Stimulated activated CD8-positive, alpha-beta memory T cell treated with anti-CD3 and anti-CD28 coated beads, Interleukin-12 subunit alpha, Interleukin-12 subunit beta, amount 100 ng/mL, for 4 hours (primary cell): ENCODE measurements at regions not wholly inside any gene's neighbourhood (a gene's known extent, or its start where the extent isn't known, plus 50 kb on each side); places are given as distances from the start of the nearest gene placed in this dataset.
"Not testable (repeated sequence)": the region's sequence is repeated elsewhere in the genome, so short reads cannot be mapped to it uniquely, and the experiment has no call there.

ENCODE experiments used
- DNase-seq: peaks from one replicate; pipeline ENCODE4 v3.0.0-alpha.2; 2020; ENCODE audit warnings: low read depth

DNA sequence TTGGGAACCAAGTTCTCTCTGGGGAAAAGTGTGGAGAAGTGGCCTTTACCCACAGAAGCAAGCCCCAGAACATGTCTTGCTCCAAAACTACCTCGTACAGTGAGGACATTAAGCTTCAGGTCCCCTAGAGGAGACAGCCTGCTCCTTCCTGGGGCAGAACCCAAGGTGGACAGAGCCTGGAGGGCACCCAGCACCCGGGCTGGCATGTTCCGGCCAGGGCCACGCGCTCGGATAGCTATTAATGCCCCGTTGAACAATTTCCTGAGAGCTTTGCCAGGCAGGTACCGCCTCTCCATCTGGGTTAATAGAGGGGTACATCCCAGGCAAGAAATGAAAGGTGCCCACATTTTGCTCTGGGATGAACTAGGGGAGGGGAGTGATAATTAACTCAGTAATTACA is 169.0 kb upstream of the GRK3 start:
- no peak for DNase-seq

DNA sequence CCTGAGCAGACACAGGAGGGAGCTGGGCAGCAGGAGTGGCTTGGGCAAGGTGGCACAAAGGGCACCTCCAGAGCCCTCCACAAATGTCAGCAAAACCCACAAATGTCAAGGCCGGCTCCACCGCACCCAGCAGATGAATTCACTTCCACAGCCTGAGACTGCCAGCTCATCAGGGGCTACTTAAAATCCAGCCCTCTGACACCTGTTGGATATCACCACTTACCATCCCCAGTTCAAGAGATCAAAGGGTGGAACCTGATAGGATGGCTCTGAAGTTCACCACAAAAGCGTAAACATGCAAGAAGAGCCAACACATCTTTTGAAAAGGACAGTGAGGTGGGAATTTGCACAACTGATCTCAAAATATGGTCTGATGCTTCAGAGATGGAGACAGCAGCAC is 168.6 kb upstream of the GRK3 start:
- no peak for DNase-seq

DNA sequence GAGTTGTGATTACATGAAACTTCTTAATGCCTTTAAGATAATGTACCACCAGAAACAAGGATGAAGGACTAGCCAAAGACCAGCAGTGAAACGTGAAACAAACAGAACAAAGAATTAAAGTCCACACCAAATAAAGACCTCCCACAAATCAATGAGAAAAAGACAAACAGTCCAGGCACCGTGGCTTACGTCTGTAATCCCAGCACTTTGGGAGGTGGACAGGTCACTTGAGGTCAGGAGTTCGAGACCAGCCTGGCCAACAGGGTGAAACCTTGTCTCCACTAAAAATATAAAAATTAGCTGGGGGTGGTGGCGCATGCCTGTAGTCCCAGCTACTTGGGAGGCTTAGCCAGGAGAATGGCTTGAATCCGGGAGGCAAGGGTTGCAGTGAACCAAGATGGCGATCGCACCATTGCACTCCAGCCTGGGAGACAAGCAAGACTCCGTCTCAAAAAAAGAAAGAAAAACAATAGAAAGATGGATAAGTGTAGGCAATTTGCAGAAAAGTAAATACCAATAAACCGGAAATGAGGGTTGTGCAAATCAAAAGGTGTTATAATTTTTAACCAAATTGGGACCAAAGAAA is 167.8 kb upstream of the GRK3 start:
- DNase-seq: no peak

DNA sequence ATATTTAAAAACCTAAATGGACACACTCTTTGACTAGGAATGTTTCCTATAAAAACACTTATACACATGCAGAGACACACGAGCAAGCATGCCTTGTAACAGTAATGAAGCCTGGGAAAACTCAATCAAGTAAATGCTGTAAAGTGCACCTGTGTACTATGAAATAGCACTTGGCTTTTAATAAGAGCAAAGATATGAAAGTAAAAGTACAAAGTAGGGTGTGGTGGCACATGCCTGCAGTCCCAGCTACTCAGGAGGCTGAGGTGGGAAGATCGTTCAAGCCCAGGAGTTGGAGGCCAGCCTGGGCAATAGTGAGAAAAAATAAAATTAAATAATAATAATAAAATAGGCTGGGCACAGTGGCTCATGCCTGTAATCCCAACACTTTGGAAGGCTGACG is 166.9 kb upstream of the GRK3 start:
- no peak for DNase-seq

DNA sequence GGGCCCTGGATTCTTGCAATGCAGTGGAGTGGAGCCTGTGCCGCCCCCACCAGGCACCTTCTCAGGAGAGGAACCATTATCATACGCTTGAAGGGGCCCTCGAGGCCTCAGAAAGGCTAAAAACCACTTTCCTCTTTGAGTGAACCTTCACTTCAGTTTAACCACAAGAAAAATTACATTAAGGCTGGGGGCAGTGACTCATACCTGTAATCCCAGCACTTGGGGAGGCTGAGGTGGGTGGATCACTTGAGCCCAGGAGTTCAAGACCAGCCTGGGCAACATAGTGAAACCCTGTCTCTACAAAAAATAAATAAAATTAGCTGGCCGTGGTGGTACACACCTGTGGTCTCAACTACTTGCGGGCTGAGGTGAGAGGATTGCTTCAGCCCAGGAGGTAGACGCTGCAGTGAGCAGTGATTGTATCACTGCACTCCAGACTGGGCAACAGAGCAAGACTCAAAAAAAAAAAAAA is 165.8 kb upstream of the GRK3 start:
- not testable (repeated sequence) for DNase-seq

DNA sequence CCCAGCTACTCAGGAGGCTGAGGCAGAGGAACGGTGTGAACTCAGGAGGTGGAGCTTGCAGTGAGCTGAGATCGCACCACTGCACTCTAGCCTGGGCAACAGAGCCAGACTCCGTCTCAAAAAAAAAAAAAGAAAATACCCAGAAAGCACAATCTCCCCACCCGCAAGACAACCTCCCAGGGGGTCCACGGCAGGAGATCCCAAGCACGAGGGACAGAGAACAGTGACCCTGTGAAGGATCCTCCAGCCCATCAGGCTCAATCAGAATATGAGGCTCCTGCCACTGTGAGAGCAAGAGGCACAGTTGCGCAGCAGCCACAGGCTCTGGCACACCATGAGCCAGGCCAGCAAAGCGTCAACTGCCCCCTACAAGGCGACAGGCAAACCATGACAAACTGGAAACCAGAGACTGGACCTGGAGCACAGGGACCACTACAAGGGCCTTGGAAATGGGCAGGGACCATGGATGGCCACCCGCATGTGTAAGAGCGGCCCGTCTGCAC is 164.8 kb upstream of the GRK3 start:
- no peak for DNase-seq

DNA sequence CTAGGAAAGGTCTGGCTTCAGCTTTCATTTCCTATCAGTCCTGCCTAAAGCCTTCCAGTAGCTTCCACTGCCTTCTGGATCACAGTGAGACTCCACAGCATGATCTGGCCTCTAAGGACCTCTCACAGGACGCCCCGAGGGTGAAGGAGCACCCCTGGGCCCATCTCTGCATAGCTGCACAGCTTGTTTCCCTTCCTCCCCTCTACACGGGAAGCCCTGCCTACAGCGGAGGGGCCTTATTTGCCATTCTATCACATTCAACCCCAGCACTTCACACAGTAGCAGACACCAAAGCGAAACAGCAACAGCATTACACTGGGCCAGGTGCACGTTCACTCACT is 162.3 kb upstream of the GRK3 start:
- DNase-seq: no peak

DNA sequence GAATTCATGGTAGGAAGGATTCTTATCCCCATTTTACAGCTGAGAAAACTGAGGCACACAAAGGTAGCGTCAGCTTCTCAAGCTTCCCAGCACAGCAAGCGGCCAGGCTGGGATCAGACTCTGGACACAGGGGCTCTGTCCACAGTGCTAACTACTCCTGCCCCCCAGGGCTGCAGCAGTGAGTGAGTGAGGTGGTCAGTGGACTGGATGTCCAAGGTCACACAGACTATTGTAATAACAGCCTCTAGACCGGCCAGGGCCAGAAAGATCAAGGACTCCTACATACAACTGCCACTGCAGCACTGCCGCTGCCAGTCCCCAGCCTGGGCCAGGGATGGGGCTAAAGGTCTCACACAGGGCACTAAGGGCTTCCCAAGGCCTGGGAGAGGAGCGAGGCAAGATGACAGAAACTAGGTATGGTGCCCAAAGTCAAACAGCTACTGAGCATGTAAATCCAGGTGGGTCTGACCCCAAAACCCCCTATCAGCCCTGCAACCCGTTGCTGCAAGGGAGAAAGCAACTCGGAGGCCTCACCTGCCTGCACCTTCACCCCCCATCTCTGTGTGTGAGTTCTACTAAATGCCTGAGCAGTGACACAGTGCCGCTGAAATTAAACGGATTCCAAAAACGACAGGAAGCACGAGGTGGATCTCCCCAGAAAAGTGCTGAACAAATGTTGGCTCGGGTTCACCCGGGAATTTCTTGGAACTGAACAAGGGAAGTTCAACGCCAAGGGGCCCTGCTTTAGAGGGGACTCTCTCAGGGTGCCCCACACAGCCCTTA is 161.8 kb upstream of the GRK3 start:
- DNase-seq: no peak

DNA sequence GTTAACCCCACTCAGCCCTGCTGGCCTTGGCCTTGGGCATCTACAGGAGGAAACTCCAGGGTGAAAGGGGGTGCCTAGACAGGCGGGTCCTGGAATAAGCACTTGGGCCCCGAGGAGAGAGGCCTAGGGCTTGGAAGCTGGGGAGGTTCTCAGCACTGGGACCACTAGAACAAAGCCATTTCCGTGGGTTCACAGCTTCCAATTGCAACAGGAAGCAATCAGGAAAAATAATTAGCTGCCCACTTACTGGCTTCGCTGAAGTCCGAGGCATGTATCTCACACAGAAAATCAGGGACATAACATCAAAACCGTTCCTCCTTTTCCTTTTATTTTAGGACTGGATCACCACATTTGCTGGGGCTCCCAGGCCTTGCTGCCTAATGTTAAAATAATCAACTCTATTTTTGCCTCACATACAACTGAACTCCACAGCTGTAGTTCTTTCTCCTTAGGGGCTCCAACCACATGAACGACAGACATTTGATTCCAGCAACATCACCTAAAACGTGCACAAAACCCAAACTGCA is 161.1 kb upstream of the GRK3 start:
- DNase-seq: no peak

DNA sequence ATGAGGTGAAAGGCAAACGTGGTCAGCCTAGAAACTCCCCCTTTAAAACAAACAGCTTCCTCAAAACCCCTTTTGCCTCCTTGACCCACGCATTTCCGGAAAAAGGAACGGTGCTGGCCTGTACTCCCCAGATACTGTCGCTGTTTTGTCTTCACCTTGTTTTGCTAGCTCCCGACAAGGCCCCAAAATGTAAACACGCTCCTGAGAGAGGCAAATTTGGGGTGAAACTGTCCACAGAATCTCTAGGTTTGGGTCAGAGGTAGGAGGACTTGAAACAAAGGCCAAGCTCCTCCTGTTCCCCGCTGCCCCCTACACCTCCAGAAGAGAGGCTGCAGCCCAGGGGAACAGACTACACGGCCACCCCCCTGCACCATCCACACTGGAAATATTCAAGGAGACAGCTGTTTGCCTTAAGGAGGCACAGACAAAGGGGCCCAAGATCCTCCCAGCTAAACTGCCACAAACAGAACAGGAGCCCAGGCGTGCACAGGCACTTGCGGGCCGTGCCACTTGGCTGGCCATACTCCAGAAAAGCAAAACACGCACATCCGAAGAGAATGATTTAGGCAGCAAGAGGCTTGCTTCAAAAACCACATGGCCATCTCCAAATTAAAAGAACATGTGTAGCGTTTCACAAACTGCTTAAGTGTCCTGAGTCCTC is 160.5 kb upstream of the GRK3 start:
- no peak for DNase-seq

DNA sequence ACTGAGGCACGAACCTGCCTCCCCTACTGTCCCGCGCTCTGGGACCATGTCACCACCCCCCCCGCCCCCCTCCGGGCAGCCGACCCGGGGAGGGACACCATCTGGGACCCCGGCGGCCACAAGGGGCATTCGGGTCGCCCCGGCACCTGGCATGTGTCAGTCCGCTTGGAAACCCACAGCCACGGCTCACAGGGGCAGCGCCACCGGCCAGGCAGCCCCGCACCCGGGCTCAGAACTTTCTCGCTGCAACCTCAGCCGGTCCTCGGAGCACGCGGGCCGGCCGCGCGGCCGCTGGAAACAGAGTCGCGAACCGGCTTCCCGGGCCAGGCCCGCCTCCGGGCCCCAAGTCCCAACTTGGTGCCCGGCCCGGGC is 159.9 kb upstream of the GRK3 start:
- DNase-seq: no peak

DNA sequence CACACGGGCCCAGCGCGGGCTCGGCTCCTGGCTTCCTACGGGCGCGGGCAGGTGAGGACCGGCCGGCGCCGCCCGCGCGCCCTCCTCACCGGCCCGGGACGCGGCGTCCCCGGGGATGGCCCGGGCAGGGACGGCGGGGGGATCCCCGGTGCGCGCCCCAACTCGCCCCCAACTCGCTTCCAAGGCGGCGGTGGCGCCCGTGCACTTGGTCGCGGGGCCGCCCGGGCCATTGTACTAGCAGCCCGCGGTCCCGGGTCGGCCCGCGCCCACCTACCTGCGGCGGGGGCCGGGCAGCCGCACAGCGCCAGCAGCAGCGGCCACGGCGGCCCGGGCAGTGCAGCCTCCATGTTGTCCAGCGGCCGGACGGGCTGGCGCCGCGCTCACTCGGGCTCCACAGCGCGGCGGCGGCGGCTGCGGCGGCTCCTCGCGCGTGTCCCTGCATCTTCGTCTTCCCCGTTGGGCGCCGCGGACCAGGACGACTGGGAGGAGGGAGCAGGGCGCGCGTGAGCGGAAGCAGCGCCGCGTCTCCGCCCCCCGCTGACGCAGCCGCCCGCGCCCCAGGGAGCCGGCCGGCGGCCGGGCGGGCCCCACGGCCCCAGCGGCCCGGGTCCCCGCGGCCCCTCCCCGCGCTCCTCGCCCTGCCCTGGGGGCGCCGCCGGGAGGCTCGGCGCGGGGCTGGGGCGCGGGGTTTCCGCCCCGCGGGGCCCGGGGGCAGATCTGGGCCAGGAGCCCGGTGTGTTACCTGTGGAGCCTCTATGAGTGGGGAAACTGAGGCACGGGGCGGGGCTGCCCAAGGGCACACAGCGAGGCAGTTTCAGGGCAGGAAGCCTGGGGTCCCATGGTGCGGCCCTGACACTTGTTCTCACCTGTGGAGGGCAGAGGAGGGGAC is 159.3 kb upstream of the GRK3 start:
- DNase-seq: peak; percentile 55

DNA sequence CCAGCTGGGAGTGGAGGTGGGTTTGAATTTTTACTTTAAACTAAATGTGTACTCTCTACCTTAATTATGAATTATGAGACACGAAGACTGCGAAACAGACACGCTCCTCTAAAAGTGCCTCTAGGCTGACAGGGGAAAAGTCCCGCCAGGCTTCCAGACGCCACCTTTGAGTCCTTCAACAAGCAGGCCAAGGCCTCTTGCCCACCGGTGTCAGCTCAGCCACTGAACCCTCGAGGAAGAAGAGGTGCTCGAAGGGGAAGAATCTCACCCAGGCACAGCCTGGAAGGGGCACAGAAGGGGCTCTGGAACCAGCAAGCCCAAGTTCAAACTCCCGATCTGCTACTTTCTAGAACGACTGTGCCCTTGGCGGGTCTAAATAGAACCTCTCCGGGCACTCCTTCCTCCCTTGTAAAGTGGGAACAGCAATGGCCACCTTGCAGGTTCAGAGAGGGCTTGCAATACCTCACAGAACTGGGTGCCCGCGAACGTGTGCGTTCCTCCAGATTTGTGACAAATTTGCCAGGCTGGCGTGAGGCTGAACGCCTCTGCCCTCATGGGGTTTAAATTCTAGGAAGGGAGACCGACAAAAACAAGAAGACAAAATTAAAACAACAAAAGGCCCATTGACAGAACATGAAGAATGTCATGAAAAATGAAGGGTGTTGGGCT is 158.5 kb upstream of the GRK3 start:
- no peak for DNase-seq

DNA sequence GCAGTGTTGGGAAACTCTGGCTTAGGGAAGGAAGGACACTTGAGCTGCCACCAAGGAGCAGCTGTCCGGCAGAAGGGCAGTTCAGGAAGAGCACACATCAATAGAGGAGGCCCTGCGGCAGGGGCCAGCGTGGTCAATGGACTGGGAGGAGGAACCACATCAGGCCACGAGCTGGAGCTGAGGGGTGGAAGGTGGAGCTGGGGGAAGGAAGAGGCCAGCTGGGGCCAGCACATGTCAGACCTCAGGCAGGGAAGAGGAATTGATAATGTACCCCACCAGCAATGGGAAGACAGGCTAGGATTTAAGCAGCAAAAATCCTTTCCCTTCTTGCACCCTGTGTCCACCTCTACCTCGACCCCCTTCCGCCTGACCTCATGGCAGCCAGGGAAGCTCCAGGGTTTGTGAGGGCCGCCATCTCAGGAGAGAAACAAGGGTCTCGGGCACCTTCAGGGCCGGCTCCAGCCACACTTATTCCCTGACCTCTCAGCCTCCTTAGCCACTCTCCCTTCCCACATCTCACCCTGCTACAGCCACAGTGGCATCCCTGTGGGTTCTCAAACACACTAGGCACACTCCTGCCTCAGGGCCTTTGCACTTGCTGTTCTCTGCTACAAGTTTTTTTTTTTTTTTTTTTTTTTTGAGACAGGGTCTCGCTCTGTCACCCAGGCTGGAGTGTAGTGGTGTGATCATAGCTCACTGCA is 157.8 kb upstream of the GRK3 start:
- DNase-seq: no peak

DNA sequence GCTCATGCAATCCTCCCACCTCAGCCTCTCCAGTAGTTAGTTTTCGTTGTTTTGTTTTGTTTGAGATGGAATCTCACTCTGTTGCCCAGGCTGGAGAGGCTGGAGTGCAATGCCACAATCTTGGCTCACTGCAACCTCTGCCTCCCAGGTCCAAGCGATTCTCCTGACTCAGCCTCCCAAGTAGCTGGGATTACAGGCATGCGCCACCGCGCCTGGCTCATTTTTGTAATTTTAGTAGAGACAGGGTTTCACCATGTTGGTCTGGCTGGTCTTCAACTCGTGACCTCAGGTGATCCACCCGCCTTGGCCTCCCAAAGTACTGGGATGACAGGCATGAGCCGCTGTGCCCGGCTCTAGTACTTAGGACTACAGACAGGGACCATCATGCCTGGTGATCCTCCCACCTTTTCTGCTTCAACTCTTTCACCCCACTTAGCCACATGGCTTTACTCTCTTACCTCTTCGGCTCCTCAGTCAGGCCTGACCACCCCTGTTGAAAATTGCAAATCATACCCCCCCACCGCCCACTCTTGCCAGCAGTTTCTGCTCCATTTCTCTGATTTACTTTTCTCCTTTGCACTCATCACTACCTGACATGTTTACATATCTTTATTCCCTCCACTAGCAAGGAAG is 157.1 kb upstream of the GRK3 start:
- no peak for DNase-seq

DNA sequence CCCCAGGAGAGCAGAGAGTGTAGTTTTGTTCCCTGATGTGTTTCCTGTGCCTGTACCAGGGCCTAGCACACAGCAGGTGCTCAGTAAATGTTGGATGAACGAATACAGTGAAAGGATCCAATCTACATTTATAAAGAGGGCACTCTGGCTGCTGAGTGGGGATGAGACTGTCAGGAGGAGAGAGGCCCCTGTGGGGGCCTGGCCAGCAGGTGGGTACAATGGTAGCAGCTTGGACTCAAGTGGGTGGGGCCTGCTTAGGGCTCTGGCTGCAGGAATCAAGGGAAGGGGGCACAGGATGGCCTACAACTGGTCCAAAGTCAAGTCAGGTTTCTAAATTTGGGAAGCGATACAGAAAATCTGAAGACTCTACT is 156.6 kb upstream of the GRK3 start:
- no peak for DNase-seq

DNA sequence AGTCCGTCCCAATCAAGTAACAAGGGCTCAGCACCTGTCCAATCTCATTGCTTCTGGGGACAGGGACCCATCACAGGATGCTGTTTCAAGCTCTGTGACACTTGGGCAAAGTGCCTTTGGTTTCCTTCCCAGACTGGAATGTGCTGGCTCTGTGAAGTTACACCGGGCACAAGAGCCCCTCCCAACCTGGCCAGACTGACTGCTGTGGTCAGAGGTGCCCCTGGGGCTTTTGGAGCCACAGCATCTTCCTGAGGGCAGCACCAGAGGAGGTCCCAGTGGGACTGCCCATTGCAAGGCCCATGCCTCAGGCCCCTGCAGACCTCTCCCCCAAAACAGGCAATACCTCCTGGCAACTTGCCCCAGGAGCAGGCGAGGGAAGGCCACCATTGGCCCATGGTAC is 155.2 kb upstream of the GRK3 start:
- no peak for DNase-seq

DNA sequence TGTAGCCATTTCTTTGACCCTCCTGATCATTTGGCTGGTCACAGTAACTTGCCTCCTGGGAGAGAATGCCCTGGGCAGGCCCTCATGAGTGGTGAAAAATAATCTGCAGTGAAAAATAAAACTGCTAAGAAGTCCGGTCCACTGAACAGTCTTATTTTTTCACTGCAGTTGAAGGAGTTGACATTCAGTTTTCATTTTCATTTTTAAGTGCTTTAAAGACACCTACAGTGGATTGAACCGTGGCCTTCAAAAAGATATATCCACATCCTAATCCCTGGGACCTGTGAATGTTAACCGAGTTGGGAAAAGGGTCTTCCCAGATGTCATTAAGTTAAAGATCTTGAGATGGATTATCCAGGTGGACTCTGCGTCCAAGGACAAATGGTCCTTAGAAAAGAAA is 153.6 kb upstream of the GRK3 start:
- DNase-seq: no peak

DNA sequence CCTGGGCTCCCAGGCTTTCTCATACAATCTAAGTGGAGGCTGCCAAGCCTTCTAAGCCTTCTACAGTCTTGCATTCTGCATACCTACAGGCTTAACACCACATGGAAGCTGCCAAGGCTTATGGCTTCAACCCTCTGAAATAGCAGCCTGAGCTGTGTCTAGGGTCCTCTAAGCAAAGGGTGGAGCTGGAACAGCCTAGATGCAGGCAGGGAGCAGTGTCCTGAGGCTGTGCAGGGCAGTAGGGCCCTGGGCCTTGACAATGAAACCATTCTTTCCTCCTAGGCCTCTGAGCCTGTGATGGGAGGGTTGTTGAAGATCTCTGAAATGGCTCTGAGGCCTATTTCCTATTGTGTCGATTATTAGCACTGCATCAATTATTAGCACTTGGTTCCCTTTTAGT is 150.9 kb upstream of the GRK3 start:
- DNase-seq: no peak

DNA sequence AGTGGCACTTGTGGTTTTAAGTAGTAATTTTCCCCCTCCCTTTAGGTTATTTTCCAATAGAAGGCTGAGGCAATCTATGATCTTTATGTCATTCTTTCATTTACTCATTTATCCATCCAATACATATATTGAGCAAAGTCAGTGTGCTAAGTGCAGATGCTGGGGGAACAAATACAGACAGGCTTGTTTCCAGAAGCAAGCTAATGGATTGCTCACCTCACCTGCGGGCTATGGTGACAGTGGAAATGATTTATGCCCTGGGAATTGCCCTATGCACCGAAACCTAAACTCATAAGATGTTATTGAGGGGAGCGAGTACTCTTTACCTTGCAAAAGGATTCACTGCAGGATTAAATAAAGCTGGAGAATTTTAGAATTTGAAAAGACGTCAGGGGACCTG is 148.7 kb upstream of the GRK3 start:
- not testable (repeated sequence) for DNase-seq

DNA sequence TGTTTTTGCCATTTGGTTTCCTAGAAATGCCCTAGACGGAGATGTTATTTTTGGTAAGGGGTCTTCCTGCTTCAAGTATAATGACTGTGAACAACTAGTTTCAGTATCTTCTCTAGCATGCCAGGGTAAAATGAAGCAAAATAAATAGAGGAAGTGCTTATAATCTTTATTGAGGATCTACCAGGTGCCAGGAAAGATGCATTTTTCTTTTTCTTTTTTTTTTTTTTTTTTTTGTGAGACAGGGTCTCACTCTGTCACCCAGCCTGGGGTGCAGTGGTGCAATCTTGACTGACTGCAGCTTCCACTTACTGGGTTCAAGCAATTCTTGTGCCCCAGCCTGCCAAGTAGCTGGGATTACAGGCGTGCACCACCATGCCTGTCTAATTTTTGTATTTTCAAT is 146.6 kb upstream of the GRK3 start:
- DNase-seq: not testable (repeated sequence)
